H1 (cell line): ENCODE measurements at regions not wholly inside any gene's neighbourhood (a gene's known extent, or its start where the extent isn't known, plus 50 kb on each side); places are given as distances from the start of the nearest gene placed in this dataset.

ENCODE experiments used
- CTCF ChIA-PET: fragments of 300-600 bp; sonication (Branson Sonifier 250); formaldehyde crosslinking; loops from one replicate; lab custom pipeline; 2021; ENCODE audit not compliant: partially characterized antibody; lab: Charles Lee
- POLR2A ChIA-PET: fragments of 300-600 bp; sonication (Branson Sonifier 250); formaldehyde crosslinking; loops from one replicate; lab custom pipeline; 2021; ENCODE audit warnings: inconsistent platforms; ENCODE audit not compliant: partially characterized antibody; lab: Charles Lee
- DNase-seq, 2 experiments: peaks; one replicate each; pipeline versions ENCODE4 v3.0.0 to v3.0.0-alpha.2; 2010 to 2022; ENCODE audit warnings: low spot score in 2 of 2, low read depth in 1 of 2, mixed read lengths in 1 of 2
- FAIRE-seq: peaks from 2 replicates; lab custom pipeline; 2011; peaks lifted over from hg19 to GRCh38; lab: Jason Lieb, UNC
- H2AFZ ChIP-seq: 2 replicates; pipeline ENCODE4 v1.8.1; 2012; ENCODE audit warnings: low read length, inconsistent platforms
- H2AK5ac ChIP-seq: 2 replicates; pipeline ENCODE4 v1.6.1; 2013; ENCODE audit warnings: low read depth, low read length
- H2BK120ac ChIP-seq: replicated peaks from 2 replicates; pipeline ENCODE3; 2013; ENCODE audit warnings: low read depth, low read length, inconsistent platforms
- H2BK12ac ChIP-seq: 2 replicates; pipeline ENCODE4 v1.6.1; 2013; ENCODE audit warnings: low read depth, low read length
- H2BK15ac ChIP-seq: 2 replicates; pipeline ENCODE4 v1.6.1; 2013; ENCODE audit warnings: low read length
- H2BK20ac ChIP-seq: 2 replicates; pipeline ENCODE4 v1.6.1; 2013; ENCODE audit warnings: low read length
- H2BK5ac ChIP-seq: 2 replicates; pipeline ENCODE4 v1.6.1; 2013; ENCODE audit warnings: low read depth, low read length
- H3K14ac ChIP-seq: 2 replicates; pipeline ENCODE4 v1.6.1; 2013; ENCODE audit warnings: inconsistent platforms; ENCODE audit not compliant: insufficient read length
- H3K18ac ChIP-seq: 2 replicates; pipeline ENCODE4 v1.6.1; 2013; ENCODE audit warnings: low read length; ENCODE audit errors: extremely low read depth
- H3K23ac ChIP-seq: 2 replicates; pipeline ENCODE4 v1.6.1; 2013; ENCODE audit warnings: inconsistent platforms; ENCODE audit not compliant: insufficient read length
- H3K23me2 ChIP-seq: 2 replicates; pipeline ENCODE4 v1.6.1; 2013; ENCODE audit warnings: low read depth, low read length
- H3K27ac ChIP-seq: 2 replicates; pipeline ENCODE4 v1.6.1; 2011; ENCODE audit warnings: low read depth, low read length, inconsistent platforms
- H3K27me3 ChIP-seq, 4 experiments: replicated peaks in 1 of 4; 1 replicate in 1 of 4; 2 replicates in 3 of 4; pipeline versions ENCODE4 v1.6.1 to v1.8.1; 2011 to 2013; ENCODE audit warnings: low read length in 3 of 4, mild to moderate bottlenecking in 3 of 4, inconsistent platforms in 2 of 4, mixed read lengths in 2 of 4, moderate library complexity in 1 of 4; ENCODE audit not compliant: control insufficient read depth in 3 of 4, insufficient read depth in 3 of 4; ENCODE audit errors: extremely low read depth in 1 of 4
- H3K36me3 ChIP-seq, 4 experiments: 2 replicates each; pipeline versions ENCODE4 v1.6.1 to v1.8.1; 2011 to 2013; ENCODE audit warnings: mild to moderate bottlenecking in 4 of 4, low read length in 3 of 4, moderate library complexity in 2 of 4, control low read depth in 1 of 4, inconsistent platforms in 1 of 4; ENCODE audit not compliant: insufficient read depth in 4 of 4, control insufficient read depth in 2 of 4
- H3K4ac ChIP-seq: replicated peaks from 2 replicates; pipeline ENCODE3; 2013; ENCODE audit warnings: low read length, low read depth, mixed read lengths, inconsistent platforms; ENCODE audit not compliant: insufficient read length
- H3K4me1 ChIP-seq, 4 experiments: replicated peaks in 1 of 4; 1 replicate in 1 of 4; 2 replicates in 3 of 4; pipeline versions ENCODE4 v1.6.1 to v1.8.1; 2011 to 2013; ENCODE audit warnings: low read length in 3 of 4, inconsistent platforms in 2 of 4, mixed read lengths in 1 of 4; ENCODE audit not compliant: insufficient read depth in 4 of 4, control insufficient read depth in 3 of 4
- H3K4me2 ChIP-seq, 2 experiments: 2 replicates each; pipeline versions ENCODE4 v1.6.1 to v1.8.1; 2011 to 2013; ENCODE audit warnings: low read depth in 2 of 2, low read length in 2 of 2, control low read depth in 1 of 2, inconsistent platforms in 1 of 2, mild to moderate bottlenecking in 1 of 2; ENCODE audit not compliant: insufficient read depth in 1 of 2
- H3K4me3 ChIP-seq, 4 experiments: fragments of 200-600, 300-600 bp in 1 of 4; sonication (generic), shearing (Covaris generic), sonication (Bioruptor Twin) in 1 of 4; 2 replicates each; pipeline versions ENCODE4 v1.5.1 to v1.8.1; 2011 to 2016; ENCODE audit warnings: low read length in 4 of 4, low read depth in 3 of 4, control low read depth in 2 of 4, inconsistent platforms in 2 of 4, mild to moderate bottlenecking in 2 of 4, mixed read lengths in 1 of 4, moderate library complexity in 1 of 4; ENCODE audit not compliant: insufficient read depth in 2 of 4; ENCODE audit errors: extremely low read depth in 1 of 4
- H3K56ac ChIP-seq: replicated peaks from 2 replicates; pipeline ENCODE3; 2013; ENCODE audit warnings: low read depth, mild to moderate bottlenecking, mixed read lengths, low read length, inconsistent platforms; ENCODE audit not compliant: insufficient read length
- H3K79me1 ChIP-seq: 2 replicates; pipeline ENCODE4 v1.6.1; 2013; ENCODE audit warnings: low read depth, low read length, control low read depth
- H3K79me2 ChIP-seq, 2 experiments: 2 replicates each; pipeline versions ENCODE4 v1.6.1 to v1.8.1; 2012 to 2013; ENCODE audit warnings: low read length in 2 of 2, mild to moderate bottlenecking in 2 of 2, inconsistent platforms in 1 of 2; ENCODE audit not compliant: insufficient read depth in 2 of 2, control insufficient read depth in 1 of 2
- H3K9ac ChIP-seq, 4 experiments: replicated peaks in 1 of 4; 1 replicate in 1 of 4; 2 replicates in 3 of 4; pipeline versions ENCODE4 v1.6.1 to v1.8.1; 2011 to 2013; ENCODE audit warnings: low read depth in 3 of 4, low read length in 3 of 4, control low read depth in 2 of 4, mild to moderate bottlenecking in 2 of 4, moderate library complexity in 2 of 4, inconsistent platforms in 1 of 4; ENCODE audit errors: extremely low read depth in 1 of 4
- H3K9me3 ChIP-seq, 2 experiments: 2 replicates each; pipeline versions ENCODE4 v1.6.1 to v1.8.1; 2012 to 2013; ENCODE audit warnings: mild to moderate bottlenecking in 2 of 2, moderate library complexity in 2 of 2, control low read depth in 1 of 2, inconsistent platforms in 1 of 2, low read depth in 1 of 2, low read length in 1 of 2, mixed read lengths in 1 of 2; ENCODE audit not compliant: insufficient read depth in 2 of 2
- H4K20me1 ChIP-seq, 2 experiments: replicated peaks in 1 of 2; 2 replicates each; pipeline versions ENCODE3 to v1.8.1; 2011 to 2013; ENCODE audit warnings: inconsistent platforms in 2 of 2, low read length in 2 of 2, mild to moderate bottlenecking in 1 of 2; ENCODE audit not compliant: insufficient read depth in 2 of 2, control insufficient read depth in 1 of 2
- H4K5ac ChIP-seq: 2 replicates; pipeline ENCODE4 v1.6.1; 2013; ENCODE audit warnings: low read length, low read depth, mixed read lengths, inconsistent platforms; ENCODE audit not compliant: insufficient read length
- H4K8ac ChIP-seq: 2 replicates; pipeline ENCODE4 v1.8.0; 2013; ENCODE audit warnings: mild to moderate bottlenecking, moderate library complexity, low read length, inconsistent platforms; ENCODE audit not compliant: insufficient read depth; ENCODE audit errors: extremely low read depth
- H4K91ac ChIP-seq: replicated peaks from 2 replicates; pipeline ENCODE3; 2013; ENCODE audit warnings: low read length, mixed read lengths, inconsistent platforms; ENCODE audit not compliant: insufficient read length
- ATF3 ChIP-seq: IDR thresholded peaks from 2 replicates; pipeline ENCODE4 v1.6.1; 2011; ENCODE audit warnings: low read depth, mild to moderate bottlenecking, low read length; ENCODE audit not compliant: insufficient read depth
- BRCA1 ChIP-seq: IDR thresholded peaks from 2 replicates; pipeline ENCODE4 v1.6.1; 2012; ENCODE audit warnings: low read depth, low read length, improper control_type of control experiment
- CEBPB ChIP-seq: IDR thresholded peaks from 2 replicates; pipeline ENCODE4 v1.6.1; 2012; ENCODE audit warnings: low read depth, low read length
- CHD1 ChIP-seq: IDR thresholded peaks from 2 replicates; pipeline ENCODE4 v1.6.1; 2012; ENCODE audit warnings: low read depth, low read length, improper control_type of control experiment
- CREB1 ChIP-seq: IDR thresholded peaks from 2 replicates; pipeline ENCODE4 v1.6.1; 2012; ENCODE audit warnings: inconsistent platforms
- EZH2 ChIP-seq: fragments of 200-600 bp; sonication (generic); IDR thresholded peaks from 2 replicates; pipeline ENCODE4 v1.7.1; 2012; ENCODE audit warnings: low read depth, mild to moderate bottlenecking, moderate library complexity, low read length, inconsistent platforms; ENCODE audit not compliant: severe bottlenecking
- HDAC2 ChIP-seq, 2 experiments: fragments of 300-600 bp in 1 of 2; sonication (generic) in 1 of 2; IDR thresholded peaks; 2 replicates each; pipeline ENCODE4 v1.6.1; 2011 to 2012; ENCODE audit warnings: low read depth in 2 of 2, low read length in 2 of 2, mild to moderate bottlenecking in 2 of 2, moderate library complexity in 2 of 2, borderline replicate concordance in 1 of 2, inconsistent platforms in 1 of 2
- KDM4A ChIP-seq: IDR thresholded peaks from one replicate; pipeline ENCODE4 v1.7.1; 2012; ENCODE audit warnings: low read depth, mild to moderate bottlenecking, moderate library complexity, low read length, inconsistent platforms; ENCODE audit not compliant: severe bottlenecking
- MAFK ChIP-seq: IDR thresholded peaks from 2 replicates; pipeline ENCODE4 v1.6.1; 2012; ENCODE audit warnings: low read depth, mild to moderate bottlenecking, improper control_type of control experiment, low read length
- MAX ChIP-seq: IDR thresholded peaks from 2 replicates; pipeline ENCODE4 v1.6.1; 2012; ENCODE audit warnings: inconsistent platforms
- POU5F1 ChIP-seq: IDR thresholded peaks from 2 replicates; pipeline ENCODE4 v1.6.1; 2011; ENCODE audit warnings: low read depth, mild to moderate bottlenecking, low read length, moderate library complexity
- RBBP5 ChIP-seq: IDR thresholded peaks from 2 replicates; pipeline ENCODE4 v1.7.1; 2012; ENCODE audit warnings: low read depth, mild to moderate bottlenecking, inconsistent platforms, low read length, moderate library complexity, borderline replicate concordance
- SIX5 ChIP-seq: IDR thresholded peaks from 2 replicates; pipeline ENCODE4 v1.6.1; 2011; ENCODE audit warnings: mild to moderate bottlenecking, low read depth, low read length
- SP1 ChIP-seq: IDR thresholded peaks from 2 replicates; pipeline ENCODE4 v1.6.1; 2011; ENCODE audit warnings: low read depth, low read length
- TAF1 ChIP-seq: IDR thresholded peaks from 2 replicates; pipeline ENCODE4 v1.6.1; 2011; ENCODE audit warnings: mild to moderate bottlenecking, low read depth, low read length
- WGBS, 2 experiments: shearing (Covaris generic) in 1 of 2; methylation state at CpG; one replicate each; pipeline versions ENCODE4 v1.1.6 to v1.1.7; 2013 to 2015; ENCODE audit warnings: low lambda C conversion rate in 2 of 2, mixed read lengths in 2 of 2, inconsistent platforms in 1 of 2, low coverage in 1 of 2, missing lambda C conversion rate in 1 of 2; ENCODE audit not compliant: insufficient replicate concordance in 2 of 2, insufficient coverage in 1 of 2, insufficient read length in 1 of 2; ENCODE audit errors: extremely low coverage in 1 of 2, missing lambda C conversion rate in 1 of 2; 5-methylcytosine and 5-hydroxymethylcytosine counted together

- Histone ChIP-seq H2BK15ac (no peak overlapping the region), H3K27ac (no peak overlapping the region), H4K5ac (no peak overlapping the region), H3K4me3 (no peak overlapping the region), H3K27me3 (no peaks in the 10 kb centered on the region), H3K23ac (no peak overlapping the region), H3K4me2 (no peak overlapping the region), H3K4ac (no peak overlapping the region), H2BK12ac (no peak overlapping the region), H4K91ac (no peak overlapping the region), H2BK120ac (no peak overlapping the region), H4K20me1 (no peaks in the 10 kb centered on the region), H2AFZ (no peak overlapping the region), H3K18ac (no peak overlapping the region), H3K23me2 (no peaks in the 10 kb centered on the region), H2AK5ac (no peak overlapping the region), H3K79me2 (no peaks in the 10 kb centered on the region), H3K56ac (no peak overlapping the region), H4K8ac (no peak overlapping the region), H3K9ac (no peak overlapping the region), H3K79me1 (no peaks in the 10 kb centered on the region), H3K4me1 (no peaks in the 10 kb centered on the region), H3K9me3 (no peaks in the 10 kb centered on the region), H3K36me3 (no peaks in the 10 kb centered on the region), H2BK5ac (no peak overlapping the region), H2BK20ac (no peak overlapping the region), H3K14ac (no peak overlapping the region)
- no peak for DNase-seq
- WGBS, 2 experiments, result 92% methylated on average over 2 of the region's 2 CpGs; no CpG with 5 or more reads in 1 of the 2 experiments
- CTCF ChIA-PET, result interaction anchor here (0.6 to 1.2 kb wide), 2 partner anchors 9 to 510 kb away, joined by 3 to 7 read pairs; no protein-coding TSS in a partner anchor
- POLR2A ChIA-PET, result no interaction called here
- no peak for FAIRE-seq
- no peak for TF ChIP-seq CEBPB
- no peak for TF ChIP-seq CHD1
- TF ChIP-seq HDAC2 (IDR thresholded peaks at IDR 0.05; ENCODE audit: borderline replicate concordance in 1 of 2, low read depth in 2 of 2, low read length in 2 of 2), result no peak
- no peak for TF ChIP-seq TAF1
- no peak for TF ChIP-seq SIX5
- TF ChIP-seq MAX, result no peak
- TF ChIP-seq MAFK, result no peak
- no peak for TF ChIP-seq KDM4A
- TF ChIP-seq BRCA1, result no peak
- TF ChIP-seq CREB1, result no peak
- no peak for TF ChIP-seq ATF3
- no peak for TF ChIP-seq RBBP5
- no peak for TF ChIP-seq SP1
- no peak for TF ChIP-seq EZH2
- TF ChIP-seq POU5F1, result no peak
Measured at GRCh38 chr3:163508206-163508605, 1570.1 kb downstream of the SI start.
